ENCODE measurements at regions not wholly inside any gene's neighbourhood (a gene's known extent, or its start where the extent isn't known, plus 50 kb on each side); places are given as distances from the start of the nearest gene placed in this dataset.
"Not testable (repeated sequence)": the region's sequence is repeated elsewhere in the genome, so short reads cannot be mapped to it uniquely, and the experiment has no call there.

GRCh38 chr17:69690531-69690930, 276.0 kb downstream of the MAP2K6 start:
- H3K4me3 ChIP-seq (replicated peaks; ENCODE audit: low read depth, low read length), result no peak overlapping the region
- DNase-seq (ENCODE audit: extremely low read depth, low read depth), result no peak
- no peak for TF ChIP-seq CTCF (IDR thresholded peaks at IDR 0.05; ENCODE audit: low read depth, low read length, missing control alignments)

DNA sequence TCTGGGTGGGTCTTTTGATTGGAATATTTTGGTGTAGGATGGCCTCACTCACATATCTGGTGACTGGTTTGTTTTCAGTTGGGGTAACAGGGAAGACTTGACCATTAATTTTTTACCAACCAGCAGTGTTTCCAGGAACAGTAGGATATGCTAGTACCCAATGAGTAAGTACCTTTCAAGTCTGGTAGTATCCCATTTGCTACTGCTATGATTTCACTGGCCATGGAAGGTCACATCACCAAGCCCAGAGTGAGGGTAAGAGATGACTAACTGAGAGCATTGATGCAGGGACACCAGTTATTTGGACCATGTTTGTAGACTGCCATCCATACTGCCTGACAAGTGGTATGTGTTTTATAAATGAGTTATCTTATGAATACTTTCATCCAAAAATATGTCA, 277.7 kb downstream of the MAP2K6 start:
- H3K4me3 ChIP-seq (replicated peaks; ENCODE audit: low read depth, low read length), result no peak overlapping the region
- TF ChIP-seq CTCF (IDR thresholded peaks at IDR 0.05; ENCODE audit: low read depth, low read length, missing control alignments), result no peak
- no peak for DNase-seq (ENCODE audit: extremely low read depth, low read depth)

DNA sequence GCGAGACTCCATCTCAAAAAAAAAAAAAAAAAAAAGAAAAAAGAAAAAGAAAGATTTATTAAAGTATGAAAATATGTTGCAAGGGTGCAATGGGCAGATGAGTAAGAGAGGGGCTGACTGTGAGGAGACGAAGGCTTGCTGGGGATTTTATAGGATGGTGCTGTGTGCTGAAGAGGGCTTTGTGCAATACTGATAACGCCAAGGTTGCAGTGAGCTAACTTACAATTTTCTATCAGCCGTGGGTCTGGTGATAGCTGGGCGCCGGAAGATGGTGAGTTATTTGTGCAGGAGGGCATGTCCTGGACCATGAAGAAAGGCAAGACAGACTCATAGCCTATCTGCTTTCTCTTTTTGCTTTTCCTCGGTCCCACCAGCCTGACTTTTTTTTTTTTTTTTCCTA, 281.1 kb downstream of the MAP2K6 start:
- no peak for DNase-seq (ENCODE audit: extremely low read depth, low read depth)
- TF ChIP-seq CTCF (IDR thresholded peaks at IDR 0.05; ENCODE audit: low read depth, low read length, missing control alignments), result no peak
- H3K4me3 ChIP-seq (replicated peaks; ENCODE audit: low read depth, low read length), result no peak overlapping the region

GRCh38 chr17:69696650-69697049, 282.2 kb downstream of the MAP2K6 start:
- H3K4me3 ChIP-seq (replicated peaks; ENCODE audit: low read depth, low read length), result no peak overlapping the region
- no peak for TF ChIP-seq CTCF (IDR thresholded peaks at IDR 0.05; ENCODE audit: low read depth, low read length, missing control alignments)
- DNase-seq (ENCODE audit: extremely low read depth, low read depth), result no peak

GRCh38 chr17:69698352-69698751, 283.9 kb downstream of the MAP2K6 start:
- not testable (repeated sequence) for H3K4me3 ChIP-seq (replicated peaks; ENCODE audit: low read depth, low read length); DNase-seq (ENCODE audit: extremely low read depth, low read depth)

- DNase-seq (ENCODE audit: extremely low read depth, low read depth), result no peak
- no peak for TF ChIP-seq CTCF (IDR thresholded peaks at IDR 0.05; ENCODE audit: low read depth, low read length, missing control alignments)
- no peak overlapping the region for H3K4me3 ChIP-seq (replicated peaks; ENCODE audit: low read depth, low read length)
These were observed 287.6 kb downstream of the MAP2K6 start for GRCh38 chr17:69702078-69702477.

GRCh38 chr17:69703751-69704150, 289.3 kb downstream of the MAP2K6 start:
- H3K4me3 ChIP-seq (replicated peaks; ENCODE audit: low read depth, low read length), result no peak overlapping the region
- DNase-seq (ENCODE audit: extremely low read depth, low read depth), result no peak
- no peak for TF ChIP-seq CTCF (IDR thresholded peaks at IDR 0.05; ENCODE audit: low read depth, low read length, missing control alignments)

All from HFF-Myc (cell line).